ENCODE measurements at regions not wholly inside any gene's neighbourhood (a gene's known extent, or its start where the extent isn't known, plus 50 kb on each side); places are given as distances from the start of the nearest gene placed in this dataset.

- H3K9me3 ChIP-seq, result no peaks in the 10 kb centered on the region
- WGBS, 2 donors, result 83 to 84% methylated on average over 1 of the region's 1 CpG
- no peak overlapping the region for H3K27ac ChIP-seq
- H3K4me3 ChIP-seq, result no peak overlapping the region
- no peak for DNase-seq (ENCODE audit: low spot score in 2 of 2)
- H3K27me3 ChIP-seq, result no peaks in the 10 kb centered on the region
- TF ChIP-seq POLR2A (IDR thresholded peaks at IDR 0.05) (no peak), EP300 (IDR thresholded peaks at IDR 0.05) (no peak)
- TF ChIP-seq, protein P1, sequence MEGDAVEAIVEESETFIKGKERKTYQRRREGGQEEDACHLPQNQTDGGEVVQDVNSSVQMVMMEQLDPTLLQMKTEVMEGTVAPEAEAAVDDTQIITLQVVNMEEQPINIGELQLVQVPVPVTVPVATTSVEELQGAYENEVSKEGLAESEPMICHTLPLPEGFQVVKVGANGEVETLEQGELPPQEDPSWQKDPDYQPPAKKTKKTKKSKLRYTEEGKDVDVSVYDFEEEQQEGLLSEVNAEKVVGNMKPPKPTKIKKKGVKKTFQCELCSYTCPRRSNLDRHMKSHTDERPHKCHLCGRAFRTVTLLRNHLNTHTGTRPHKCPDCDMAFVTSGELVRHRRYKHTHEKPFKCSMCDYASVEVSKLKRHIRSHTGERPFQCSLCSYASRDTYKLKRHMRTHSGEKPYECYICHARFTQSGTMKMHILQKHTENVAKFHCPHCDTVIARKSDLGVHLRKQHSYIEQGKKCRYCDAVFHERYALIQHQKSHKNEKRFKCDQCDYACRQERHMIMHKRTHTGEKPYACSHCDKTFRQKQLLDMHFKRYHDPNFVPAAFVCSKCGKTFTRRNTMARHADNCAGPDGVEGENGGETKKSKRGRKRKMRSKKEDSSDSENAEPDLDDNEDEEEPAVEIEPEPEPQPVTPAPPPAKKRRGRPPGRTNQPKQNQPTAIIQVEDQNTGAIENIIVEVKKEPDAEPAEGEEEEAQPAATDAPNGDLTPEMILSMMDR (IDR thresholded peaks at IDR 0.05), result no peak
- H3K36me3 ChIP-seq, result no peaks in the 10 kb centered on the region
- H3K4me1 ChIP-seq, result no peaks in the 10 kb centered on the region
These were observed 149.7 kb upstream of the GRIA1 start for GRCh38 chr5:153340738-153341137.

DNA sequence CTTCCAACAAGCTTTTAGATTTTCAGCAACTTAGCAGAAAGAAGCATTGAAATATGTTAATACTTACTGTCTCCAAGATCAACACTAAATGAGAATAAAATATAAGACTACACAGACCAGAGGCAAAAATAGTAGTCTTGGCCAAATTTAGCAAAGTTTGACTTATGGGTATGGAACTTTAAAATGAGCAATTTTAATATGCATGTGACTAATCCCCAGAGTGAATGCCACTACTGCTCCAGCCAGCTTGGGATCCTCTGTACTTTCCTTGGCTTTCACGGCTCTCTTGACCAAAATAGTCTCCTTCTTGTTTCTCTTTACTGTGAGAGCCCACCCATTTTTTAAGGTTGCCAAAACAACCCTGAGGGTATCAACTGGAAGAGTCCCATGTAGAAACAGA is 148.0 kb upstream of the GRIA1 start:
- H3K9me3 ChIP-seq, result no peaks in the 10 kb centered on the region
- no peak overlapping the region for H3K27ac ChIP-seq
- TF ChIP-seq POLR2A (IDR thresholded peaks at IDR 0.05) (no peak), EP300 (IDR thresholded peaks at IDR 0.05) (no peak)
- TF ChIP-seq, protein P1 (IDR thresholded peaks at IDR 0.05), result no peak
- 44 to 48% methylated on average over 1 of the region's 1 CpG for WGBS, 2 donors
- DNase-seq (ENCODE audit: low spot score in 2 of 2), result no peak
- H3K36me3 ChIP-seq, result no peaks in the 10 kb centered on the region
- no peaks in the 10 kb centered on the region for H3K4me1 ChIP-seq
- H3K4me3 ChIP-seq, result no peak overlapping the region
- H3K27me3 ChIP-seq, result no peaks in the 10 kb centered on the region

- Histone ChIP-seq H3K27me3 (no peaks in the 10 kb centered on the region), H3K4me1 (no peaks in the 10 kb centered on the region), H3K27ac (no peak overlapping the region), H3K9me3 (no peaks in the 10 kb centered on the region), H3K36me3 (no peaks in the 10 kb centered on the region), H3K4me3 (no peak overlapping the region)
- 32 to 56% methylated on average over 1 of the region's 1 CpG for WGBS, 2 donors
- no peak for DNase-seq (ENCODE audit: low spot score in 2 of 2)
- TF ChIP-seq POLR2A (IDR thresholded peaks at IDR 0.05) (no peak), EP300 (IDR thresholded peaks at IDR 0.05) (no peak)
- TF ChIP-seq, protein P1 (IDR thresholded peaks at IDR 0.05), result no peak
These were observed 142.9 kb upstream of the GRIA1 start for GRCh38 chr5:153347611-153348010.

DNA sequence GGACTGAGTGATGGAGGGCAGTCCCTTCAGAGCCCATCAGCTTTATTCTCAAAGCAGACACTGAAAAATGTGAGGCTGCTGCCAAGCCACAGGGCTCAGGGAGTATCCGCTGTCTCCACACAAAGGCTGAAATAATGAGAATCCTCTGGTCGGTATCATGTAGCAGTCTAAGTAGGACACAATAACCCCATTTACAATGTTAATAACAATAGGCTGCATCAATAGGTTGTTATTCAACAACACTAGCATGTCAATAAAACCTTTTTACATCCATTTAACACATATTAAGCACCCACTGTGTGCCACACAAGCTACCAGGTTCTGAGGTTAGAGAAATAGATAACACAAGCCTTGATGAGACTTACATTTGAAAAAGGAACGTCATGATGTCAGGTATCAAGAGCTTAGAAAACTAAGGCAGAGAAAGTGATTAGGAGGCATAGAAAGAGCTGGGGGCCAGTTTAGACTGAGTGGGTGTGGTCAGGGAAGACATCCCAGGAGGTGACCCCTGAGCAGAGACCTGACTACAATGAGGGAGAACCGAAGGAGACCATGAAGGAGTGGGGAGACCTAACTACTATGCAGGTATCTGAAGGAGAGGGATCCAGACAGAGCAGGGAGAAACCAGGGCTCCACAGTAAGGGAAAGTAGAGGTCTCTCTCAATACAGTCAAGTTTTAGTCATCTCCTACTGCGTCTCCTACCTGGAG is 140.1 kb upstream of the GRIA1 start:
- WGBS, 2 donors, result 41 to 44% methylated on average over 5 of the region's 5 CpGs
- Histone ChIP-seq H3K9me3 (no peaks in the 10 kb centered on the region), H3K36me3 (no peaks in the 10 kb centered on the region), H3K27ac (no peak overlapping the region), H3K4me3 (no peak overlapping the region), H3K4me1 (no peaks in the 10 kb centered on the region), H3K27me3 (no peaks in the 10 kb centered on the region)
- DNase-seq (ENCODE audit: low spot score in 2 of 2), result no peak
- TF ChIP-seq EP300 (IDR thresholded peaks at IDR 0.05) (no peak), POLR2A (IDR thresholded peaks at IDR 0.05) (no peak)
- TF ChIP-seq, protein P1 (IDR thresholded peaks at IDR 0.05), result no peak

DNA sequence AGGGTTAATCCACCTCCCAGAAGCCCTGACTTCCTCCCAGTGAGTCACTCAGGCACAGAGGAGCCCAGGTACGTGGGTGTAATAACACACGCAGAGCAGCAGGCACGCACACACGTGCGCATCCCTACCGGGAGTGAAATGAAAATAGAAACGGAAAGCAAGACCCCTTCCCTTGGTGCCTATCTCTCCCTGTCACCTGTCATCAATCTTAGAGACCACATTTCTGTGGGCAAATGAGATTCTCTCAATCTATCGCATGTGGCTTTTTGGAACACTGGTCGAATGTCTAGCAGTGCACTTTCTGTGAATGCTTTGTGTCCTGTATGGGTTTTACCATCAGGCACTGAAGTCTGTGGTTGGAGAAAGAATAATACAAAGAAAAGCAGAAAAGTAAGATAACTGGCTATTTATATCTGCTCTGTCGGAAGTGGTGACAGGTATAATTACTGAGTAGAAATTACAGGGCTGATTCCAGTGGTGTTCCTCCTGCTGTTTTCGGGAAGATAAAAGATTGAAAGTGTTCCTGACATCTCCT is 137.7 kb upstream of the GRIA1 start:
- H3K4me1 ChIP-seq, result no peaks in the 10 kb centered on the region
- H3K36me3 ChIP-seq, result no peaks in the 10 kb centered on the region
- H3K27me3 ChIP-seq, result no peaks in the 10 kb centered on the region
- peak overlapping the region in 1 of 4 donors; percentile 4 for H3K4me3 ChIP-seq
- no peak overlapping the region for H3K27ac ChIP-seq
- TF ChIP-seq, protein P1 (IDR thresholded peaks at IDR 0.05), result no peak
- TF ChIP-seq EP300 (IDR thresholded peaks at IDR 0.05) (no peak), POLR2A (IDR thresholded peaks at IDR 0.05) (no peak)
- WGBS, 2 donors, result 41 to 47% methylated on average over 11 of the region's 11 CpGs
- H3K9me3 ChIP-seq, result no peaks in the 10 kb centered on the region
- no peak for DNase-seq (ENCODE audit: low spot score in 2 of 2)
